ENCODE measurements at regions not wholly inside any gene's neighbourhood (a gene's known extent, or its start where the extent isn't known, plus 50 kb on each side); places are given as distances from the start of the nearest gene placed in this dataset.

GRCh38 chr13:83153848-83154247 lies 728.4 kb downstream of the SLITRK1 start:
- intact Hi-C loops (cut with micrococcal nuclease) = no loop called here
- Histone ChIP-seq H3K27ac (ENCODE audit: insufficient read depth, low read length) (no peak overlapping the region), H3K4me3 (ENCODE audit: insufficient read depth, low read depth, low read length) (no peak overlapping the region), H3K18ac (ENCODE audit: low read depth, low read length) (no peak overlapping the region), H3K4me2 (ENCODE audit: low read depth, low read length) (no peak overlapping the region), H4K8ac (ENCODE audit: low read depth in 2 of 2, low read length in 2 of 2) (no peak overlapping the region), H2AK5ac (ENCODE audit: low read depth, low read length) (no peak overlapping the region), H3K23ac (ENCODE audit: low read depth, low read length) (no peak overlapping the region), H3K4ac (ENCODE audit: low read depth, low read length) (no peak overlapping the region), H3K79me1 (ENCODE audit: low read depth in 1 of 2, low read length in 2 of 2) (no peaks in the 10 kb centered on the region), H3K9me3 (ENCODE audit: control insufficient read depth, insufficient read depth, low read length) (no peaks in the 10 kb centered on the region), H2BK120ac (ENCODE audit: low read depth, low read length) (no peak overlapping the region), H3K36me3 (ENCODE audit: control insufficient read depth, insufficient read depth, low read length) (no peaks in the 10 kb centered on the region), H3K4me1 (ENCODE audit: control insufficient read depth, insufficient read depth, low read length) (no peaks in the 10 kb centered on the region), H4K5ac (ENCODE audit: low read depth, low read length) (no peak overlapping the region), H2AFZ (replicated peaks; ENCODE audit: low read length, poor library complexity) (no peak overlapping the region), H4K20me1 (ENCODE audit: insufficient read depth, low read length) (no peaks in the 10 kb centered on the region), H2BK15ac (ENCODE audit: low read depth, low read length) (no peak overlapping the region), H2BK5ac (ENCODE audit: low read depth, low read length, poor library complexity, severe bottlenecking) (no peak overlapping the region), H3K56ac (ENCODE audit: extremely low read depth, insufficient read depth, low read length) (no peak overlapping the region), H2BK20ac (ENCODE audit: low read depth, low read length) (no peak overlapping the region), H3K9me1 (ENCODE audit: insufficient read depth, low read length) (no peaks in the 10 kb centered on the region), H4K91ac (ENCODE audit: insufficient read depth, low read depth, low read length) (no peak overlapping the region), H3K9ac (ENCODE audit: low read depth, low read length) (no peak overlapping the region), H3K27me3 (ENCODE audit: control insufficient read depth, insufficient read depth, low read length) (no peaks in the 10 kb centered on the region), H3K14ac (replicated peaks; ENCODE audit: low read depth, low read length) (no peak overlapping the region), H2AK9ac (replicated peaks; ENCODE audit: low read depth, low read length, poor library complexity) (no peak overlapping the region)
- ATAC-seq (ENCODE audit: low read depth) (no peak), DNase-seq (no peak)
- no peak for TF ChIP-seq CTCF (conservative IDR thresholded peaks at IDR 0.05; ENCODE audit: low read depth, low read length)
- no peak for TF ChIP-seq RCOR1 (IDR thresholded peaks at IDR 0.05; ENCODE audit: insufficient replicate concordance, low read length)
- no peak for TF ChIP-seq CHD1 (IDR thresholded peaks at IDR 0.05; ENCODE audit: low read depth, low read length)
- TF ChIP-seq MXI1 (IDR thresholded peaks at IDR 0.05; ENCODE audit: borderline replicate concordance, low read depth, low read length) = no peak
- TF ChIP-seq MAZ (IDR thresholded peaks at IDR 0.05; ENCODE audit: borderline replicate concordance, low read depth, low read length) = no peak
- TF ChIP-seq RAD21 (IDR thresholded peaks at IDR 0.05; ENCODE audit: low read length) = no peak
- no peak for TF ChIP-seq FOS (IDR thresholded peaks at IDR 0.05; ENCODE audit: low read depth, low read length)
- dilution Hi-C loops (cut with HindIII; ENCODE audit: low sequenced_read_pairs, unreplicated experiment) = no loop called here
- ChIA-PET POLR2A (ENCODE audit: unreplicated experiment) (no interaction called here), CTCF (no interaction called here)
- in situ Hi-C loops (cut with MboI; ENCODE audit: low sequenced_read_pairs) = no loop called here
- no TSS peak for BruUV-seq (replicated peaks)
- 40% methylated on average over 1 of the region's 2 CpGs; no CpG with 5 or more reads in 1 of the 2 experiments for WGBS, 2 experiments (ENCODE audit: extremely low coverage in 2 of 2, insufficient read length in 1 of 2)

Measured in IMR-90 (cell line).